Brain pericyte (primary cell): ENCODE measurements at regions not wholly inside any gene's neighbourhood (a gene's known extent, or its start where the extent isn't known, plus 50 kb on each side); places are given as distances from the start of the nearest gene placed in this dataset.
"Not testable (repeated sequence)": the region's sequence is repeated elsewhere in the genome, so short reads cannot be mapped to it uniquely, and the experiment has no call there.

Experiments used
- DNase-seq: peaks from one replicate; pipeline ENCODE4 v3.0.0-alpha.2; 2012; ENCODE audit warnings: low read depth, low spot score

DNA sequence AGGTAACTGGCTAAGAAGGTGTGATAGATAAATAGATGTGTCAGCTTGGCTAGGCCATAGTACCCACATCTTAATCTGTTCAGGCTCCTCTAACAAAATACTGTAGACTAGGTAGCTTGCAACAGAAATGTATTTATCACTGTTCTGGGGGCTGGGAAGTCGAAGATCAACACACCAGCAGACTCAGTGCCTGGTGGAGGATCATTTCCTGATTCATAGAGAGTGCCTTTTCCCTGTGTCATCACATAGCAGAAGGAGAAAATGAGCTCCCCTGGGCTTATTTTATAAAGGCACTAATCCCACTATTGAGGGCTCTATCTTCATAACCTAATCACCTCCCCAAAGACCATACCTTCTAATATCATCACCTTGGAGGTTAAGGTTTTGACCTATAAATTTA, 532.7 kb upstream of the OLFM3 start:
- no peak for DNase-seq

DNA sequence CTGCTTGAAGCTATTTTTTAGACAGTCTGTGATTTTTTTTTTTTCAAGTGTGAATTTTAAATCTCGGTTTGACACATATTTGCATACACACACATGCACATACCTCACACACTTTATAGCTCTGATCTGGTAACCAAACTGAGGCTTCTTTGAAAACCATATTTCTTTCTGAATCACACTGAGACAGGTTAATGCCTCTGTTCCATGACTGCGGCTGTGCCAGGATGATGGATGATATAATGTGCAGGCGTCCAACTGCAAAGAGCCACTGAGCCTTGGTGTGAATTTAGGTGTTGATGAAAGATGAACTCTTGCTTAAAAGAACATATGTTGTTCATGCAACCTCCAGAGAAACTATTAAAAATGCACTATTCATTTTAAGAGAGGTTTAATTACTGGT, 504.0 kb upstream of the OLFM3 start:
- no peak for DNase-seq

DNA sequence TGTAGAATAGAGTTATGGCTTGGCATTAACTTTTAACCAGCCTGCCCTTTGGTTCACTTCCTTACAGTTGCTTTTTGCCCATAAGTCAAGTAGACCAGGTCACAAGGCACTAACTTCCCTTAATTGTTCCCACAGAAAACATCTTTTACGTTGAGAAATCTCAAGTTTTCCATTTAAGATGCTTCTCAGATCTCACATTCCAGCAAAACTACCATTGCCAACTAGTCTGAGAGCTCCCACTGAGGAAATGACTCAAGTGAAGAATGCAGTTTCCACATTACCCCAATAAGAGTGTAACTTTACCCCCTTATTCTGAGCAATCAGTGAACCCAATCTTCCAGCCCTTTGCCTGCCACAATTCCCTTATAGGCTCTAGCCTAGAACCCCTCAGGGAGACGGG, 502.2 kb upstream of the OLFM3 start:
- DNase-seq: no peak

DNA sequence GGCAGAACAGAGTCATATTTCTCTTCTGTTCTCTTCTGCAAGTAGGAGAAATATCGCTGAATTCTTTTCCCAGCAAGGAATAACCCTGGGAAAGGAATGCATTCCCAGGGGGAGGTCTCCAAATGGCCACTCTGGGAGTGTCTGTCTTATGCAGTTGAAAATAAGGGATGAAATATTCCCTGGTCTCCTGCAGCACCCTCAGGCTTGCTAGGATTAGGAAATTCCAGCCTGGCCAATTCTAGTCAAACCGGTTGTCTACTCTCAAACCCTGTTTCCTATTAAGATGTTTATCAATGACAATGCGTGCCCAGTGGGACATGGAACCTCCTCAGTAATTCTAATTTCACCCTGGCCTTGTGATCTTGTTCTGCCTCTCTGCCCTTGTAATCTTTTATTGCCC, 501.1 kb upstream of the OLFM3 start:
- not testable (repeated sequence) for DNase-seq

DNA sequence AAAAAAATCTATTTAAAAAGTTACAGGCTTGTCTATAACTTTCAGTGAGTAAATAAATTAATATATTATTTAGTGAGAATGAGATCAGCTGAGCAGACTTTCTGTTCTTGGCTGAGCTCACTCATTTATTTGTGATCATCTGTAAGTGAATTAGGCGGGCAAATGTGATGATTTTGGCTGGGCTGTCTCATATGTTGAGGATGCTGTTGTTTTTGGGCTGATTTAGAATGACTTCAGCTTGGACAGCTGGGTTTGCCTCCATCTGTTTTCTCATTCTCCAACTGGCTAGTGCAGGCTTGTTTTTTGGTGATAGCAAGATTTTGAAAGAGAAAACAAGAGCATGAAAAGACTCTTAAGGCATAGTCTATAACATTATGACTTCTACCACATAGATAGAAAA, 475.8 kb upstream of the OLFM3 start:
- no peak for DNase-seq

DNA sequence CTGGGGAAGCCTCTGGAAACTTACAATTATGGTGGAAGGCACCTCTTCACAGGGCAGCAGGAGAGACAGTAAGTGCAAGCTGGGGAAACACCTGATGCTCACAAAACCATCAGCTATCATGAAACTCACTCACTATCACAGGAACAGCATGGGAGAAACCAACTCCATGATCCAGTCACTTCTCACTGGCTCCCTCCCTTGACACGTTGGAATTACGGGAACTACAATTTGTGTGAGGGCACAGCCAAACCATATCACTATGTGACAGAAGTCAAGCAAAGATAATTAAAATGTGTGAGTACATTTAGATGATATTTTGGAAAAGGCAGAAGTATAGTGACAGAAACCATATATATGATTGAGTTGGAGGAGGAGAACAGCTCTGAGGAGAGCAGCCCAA, 474.0 kb upstream of the OLFM3 start:
- no peak for DNase-seq

DNA sequence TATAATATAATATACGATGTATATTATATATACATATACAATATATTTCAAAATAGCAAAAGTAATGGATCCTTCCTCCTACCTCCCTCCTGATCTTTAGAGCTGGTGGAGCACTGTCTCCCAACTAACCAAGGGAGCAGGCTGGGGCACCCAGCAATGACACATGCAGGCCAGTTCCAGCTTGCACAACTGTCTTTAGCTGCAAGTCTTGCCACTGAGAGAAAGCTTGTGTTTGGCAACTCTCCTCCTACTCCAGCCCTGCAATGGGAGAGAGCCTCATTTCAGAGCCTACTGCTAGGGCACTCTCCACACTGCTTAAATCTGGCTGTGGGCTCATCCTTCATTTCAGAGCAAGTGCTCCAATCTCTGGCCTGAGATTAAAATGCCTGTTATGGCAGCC, 469.8 kb upstream of the OLFM3 start:
- DNase-seq: no peak

DNA sequence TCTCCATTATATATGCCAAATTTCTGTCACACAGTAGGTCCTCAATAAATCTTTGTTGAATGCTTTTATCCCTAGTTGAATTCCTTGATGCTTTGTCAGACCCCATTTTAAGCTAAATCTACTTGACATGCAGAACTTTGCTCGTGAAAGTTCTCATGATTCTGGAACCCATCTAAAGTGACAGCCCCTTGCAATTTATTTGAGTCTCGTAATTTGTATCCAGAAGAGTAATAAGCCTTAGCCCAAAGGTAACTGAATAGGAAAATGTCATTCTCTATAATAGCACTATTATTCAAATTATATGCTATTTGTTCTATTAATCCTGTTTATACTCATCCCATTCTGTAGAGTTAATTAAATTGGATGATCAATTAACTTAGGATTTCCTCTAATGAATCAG, 466.6 kb upstream of the OLFM3 start:
- DNase-seq: no peak

DNA sequence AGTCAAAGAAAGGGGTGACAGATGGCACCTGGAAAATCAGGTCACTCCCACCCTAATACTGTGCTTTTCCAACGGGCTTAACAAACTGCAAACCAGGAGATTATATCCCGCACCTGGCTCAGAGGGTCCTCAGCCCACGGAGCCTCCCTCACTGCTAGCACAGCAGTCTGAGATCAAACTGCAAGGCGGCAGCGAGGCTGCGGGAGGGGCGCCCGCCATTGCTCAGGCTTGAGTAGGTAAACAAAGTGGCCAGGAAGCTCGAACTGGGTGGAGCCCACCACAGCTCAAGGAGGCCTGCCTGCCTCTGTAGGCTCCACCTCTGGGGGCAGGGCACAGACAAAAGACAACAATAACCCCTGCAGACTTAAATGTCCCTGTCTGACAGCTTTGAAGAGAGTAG, 445.6 kb upstream of the OLFM3 start:
- DNase-seq: not testable (repeated sequence)

DNA sequence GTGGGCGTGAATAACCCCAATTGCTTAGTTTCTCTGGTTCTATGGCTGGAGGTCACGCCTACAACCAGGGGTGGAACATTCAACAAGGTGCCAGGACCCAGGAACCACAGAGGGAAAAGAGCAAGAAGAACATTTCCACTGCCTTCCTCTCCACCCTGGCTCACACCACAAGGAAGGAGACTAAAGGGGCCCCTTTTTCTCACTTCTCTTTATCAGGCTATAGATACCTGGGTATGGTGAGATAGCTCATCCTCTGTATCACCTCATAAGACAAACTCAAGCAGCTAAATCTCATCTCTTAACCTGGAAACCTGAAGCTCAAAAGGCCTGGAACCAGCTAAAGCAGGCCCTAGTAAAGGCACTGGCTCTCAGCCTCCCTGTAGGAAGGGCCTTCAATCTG, 438.8 kb upstream of the OLFM3 start:
- DNase-seq: no peak

DNA sequence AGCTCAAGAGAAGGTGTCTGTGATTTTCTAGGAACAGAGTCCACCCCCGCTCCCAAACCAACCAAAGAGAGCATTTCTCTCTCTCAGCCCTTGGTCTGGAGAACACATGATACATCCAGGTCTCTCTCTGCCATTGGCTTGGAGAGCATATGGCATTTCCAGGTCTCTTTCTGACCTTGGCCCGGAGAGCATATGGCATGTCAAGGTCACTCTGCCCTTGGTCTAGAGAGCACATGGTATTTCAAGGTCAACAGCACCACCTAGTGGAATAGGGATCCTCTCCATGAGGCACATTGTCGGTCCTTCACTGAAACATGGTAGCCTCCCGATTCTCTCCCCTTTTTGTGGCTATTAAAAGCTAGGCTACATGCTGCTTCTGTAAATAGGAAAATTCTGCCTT, 437.7 kb upstream of the OLFM3 start:
- no peak for DNase-seq

DNA sequence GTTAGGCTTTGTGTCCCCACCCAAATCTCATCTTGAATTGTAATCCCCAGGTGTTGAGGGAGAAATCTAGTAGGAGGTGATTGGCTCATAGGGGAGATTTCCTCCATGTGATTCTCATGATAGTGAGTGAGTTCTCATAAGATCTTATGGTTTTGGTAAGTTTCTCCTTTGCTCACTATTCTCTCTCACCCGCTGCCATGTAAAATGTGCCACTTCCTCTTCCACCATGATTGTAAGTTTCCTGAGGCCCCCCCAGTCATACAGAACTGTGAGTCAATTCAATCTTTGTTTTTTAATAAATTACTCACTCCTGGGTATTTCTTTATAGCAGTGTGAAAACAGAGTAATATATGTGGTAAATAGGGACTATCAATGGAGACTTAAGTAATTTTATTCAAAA, 434.5 kb upstream of the OLFM3 start:
- no peak for DNase-seq

DNA sequence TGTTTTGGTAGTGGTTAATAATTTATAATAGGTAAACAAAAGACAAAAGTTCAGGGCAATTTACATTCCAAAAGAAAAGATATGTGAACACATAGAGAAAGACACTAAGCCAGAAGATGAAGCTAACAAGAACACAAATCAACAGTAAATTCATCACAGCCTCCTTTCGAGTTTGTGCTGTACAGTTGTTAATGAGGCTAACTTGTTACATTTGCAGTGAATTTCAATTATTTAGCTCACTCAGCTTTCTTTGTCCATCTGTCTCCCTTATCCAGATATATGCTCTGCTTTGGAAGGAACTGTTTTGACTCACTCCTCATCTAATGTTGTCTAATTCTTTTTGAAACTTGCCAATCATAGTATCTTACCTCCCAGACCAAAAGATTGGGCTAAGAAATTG, 423.3 kb upstream of the OLFM3 start:
- no peak for DNase-seq
